T-helper 1 cell treated with Interleukin-12 subunit alpha and Interleukin-12 subunit beta and Interleukin-4 antibody, amounts not matched to agents 30 ng/mL and 1 ng/mL, for 36 hours (primary cell): ENCODE measurements at regions not wholly inside any gene's neighbourhood (a gene's known extent, or its start where the extent isn't known, plus 50 kb on each side); places are given as distances from the start of the nearest gene placed in this dataset.
"Not testable (repeated sequence)": the region's sequence is repeated elsewhere in the genome, so short reads cannot be mapped to it uniquely, and the experiment has no call there.

Source experiments
- intact Hi-C: fragments of 100-400 bp; cut with micrococcal nuclease; formaldehyde crosslinking; loops from one replicate; pipeline ENCODE4 v1.15.1; 2024

- intact Hi-C loops = no loop called here
Observed at GRCh38 chr22:23382428-23383218, 197.5 kb downstream of the IGLL1 start.

GRCh38 chr22:23381661-23382427, 198.2 kb downstream of the IGLL1 start:
- intact Hi-C loops = no loop called here

- intact Hi-C loops = no loop called here
Observed at GRCh38 chr22:23380911-23381310, 199.2 kb downstream of the IGLL1 start.

- intact Hi-C loops = no loop called here
Observed at GRCh38 chr22:23380230-23380573, 199.9 kb downstream of the IGLL1 start.

GRCh38 chr22:23379540-23380229, 199.4 kb downstream of the BCR start:
- intact Hi-C loops = not testable (repeated sequence)

- intact Hi-C loops = no loop called here
Observed at GRCh38 chr22:23377767-23378166, 197.5 kb downstream of the BCR start.

GRCh38 chr22:23376256-23376655, 195.9 kb downstream of the BCR start:
- intact Hi-C loops = no loop called here

- intact Hi-C loops = no loop called here
Observed at GRCh38 chr22:23375031-23375827, 194.9 kb downstream of the BCR start.

GRCh38 chr22:23373601-23374000, 193.3 kb downstream of the BCR start:
- intact Hi-C loops = no loop called here

GRCh38 chr22:23370251-23370650, 189.9 kb downstream of the BCR start:
- intact Hi-C loops = no loop called here

- intact Hi-C loops = no loop called here
Observed at GRCh38 chr22:23369054-23369685, 188.9 kb downstream of the BCR start.
